ENCODE measurements at regions not wholly inside any gene's neighbourhood (a gene's known extent, or its start where the extent isn't known, plus 50 kb on each side); places are given as distances from the start of the nearest gene placed in this dataset.

DNA sequence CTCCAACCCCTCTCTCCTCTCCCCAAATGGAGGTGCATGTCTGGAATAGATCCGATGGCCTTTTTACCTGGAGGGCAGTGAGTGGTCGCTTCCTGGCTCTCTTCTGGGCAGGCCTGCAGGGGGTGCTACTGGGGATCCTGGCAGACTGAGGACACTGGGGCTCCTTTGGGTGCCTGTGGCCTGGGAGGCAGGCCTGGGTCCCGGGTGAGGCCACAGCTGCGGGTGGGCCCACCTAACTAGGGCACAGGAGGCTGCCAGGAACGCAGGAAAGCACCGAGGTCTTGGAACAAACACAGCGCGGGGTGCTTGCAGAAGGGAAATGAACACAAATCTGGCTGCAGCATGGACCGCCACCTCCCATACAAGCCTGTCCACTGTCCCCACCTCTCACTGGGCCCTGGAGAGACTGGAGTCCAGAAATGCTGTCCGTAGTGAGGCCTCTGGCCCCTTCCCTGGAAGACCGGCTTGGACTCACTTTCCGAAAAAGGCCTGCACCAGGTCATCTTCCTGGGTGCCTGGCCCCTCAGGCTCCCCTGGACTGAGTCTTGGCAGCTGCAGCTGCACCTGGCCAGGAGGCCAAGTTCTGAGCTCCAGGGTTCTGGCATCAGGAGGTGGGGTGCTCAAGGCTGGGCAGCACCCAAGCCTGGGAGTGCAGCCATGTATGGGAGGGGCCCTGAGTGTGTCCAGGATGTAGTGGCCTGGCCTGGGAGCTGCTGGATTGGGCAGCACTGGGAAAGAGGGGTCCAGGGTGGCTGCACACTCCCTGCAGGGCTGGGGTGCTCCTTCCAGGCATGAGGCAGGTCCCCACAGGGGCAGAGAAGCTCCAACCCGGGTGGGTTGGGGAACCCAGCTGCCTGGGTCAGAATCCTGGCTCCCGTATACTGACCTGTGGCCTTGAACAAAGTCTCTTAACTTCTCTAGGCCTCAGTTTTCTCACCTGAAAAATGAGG lies 195.1 kb downstream of the IRF8 start:
- DNase-seq, result no peak
- Mint-ChIP-seq H3K36me3 (no peaks in the 10 kb centered on the region), H3K9me3 (no peaks in the 10 kb centered on the region), H3K27ac (no peak overlapping the region), H3K27me3 (no peaks in the 10 kb centered on the region), H3K4me3 (no peak overlapping the region), H3K4me1 (ENCODE audit: low read depth) (no peaks in the 10 kb centered on the region)
- ChIA-PET CTCF (no interaction called here), POLR2A (no interaction called here)
- intact Hi-C loops (cut with micrococcal nuclease), result no loop called here

DNA sequence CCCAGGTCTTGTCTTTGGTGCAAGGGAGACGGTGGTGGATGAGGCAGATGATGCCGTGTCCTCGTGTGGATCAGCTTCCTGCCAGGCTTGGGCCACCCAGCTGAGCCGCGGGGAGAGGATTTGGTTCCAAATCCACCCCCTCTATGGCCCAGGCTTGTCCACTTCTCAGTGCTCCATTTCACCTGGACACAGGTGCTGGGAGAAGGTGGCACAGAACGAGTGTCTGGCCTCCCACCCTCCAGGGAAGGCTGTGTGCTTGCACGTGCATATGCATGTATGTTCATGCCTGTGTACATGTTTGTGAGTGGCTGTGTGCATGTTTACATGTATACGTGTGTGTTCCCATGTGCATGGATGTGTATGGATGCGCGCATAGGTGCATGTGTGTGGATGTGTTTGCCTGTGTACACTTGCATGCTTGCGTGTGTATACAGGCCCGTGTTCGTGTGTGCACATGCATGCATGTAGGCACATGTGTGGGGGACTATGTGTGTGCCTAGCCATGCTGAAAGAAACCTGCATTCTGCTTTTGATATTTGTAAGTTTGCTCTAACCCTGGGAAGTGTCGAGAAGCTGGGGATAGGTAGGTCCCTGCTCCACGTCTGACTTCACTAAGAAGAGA lies 196.3 kb downstream of the IRF8 start:
- no peak for DNase-seq
- no peak overlapping the region for H3K27ac Mint-ChIP-seq

DNA sequence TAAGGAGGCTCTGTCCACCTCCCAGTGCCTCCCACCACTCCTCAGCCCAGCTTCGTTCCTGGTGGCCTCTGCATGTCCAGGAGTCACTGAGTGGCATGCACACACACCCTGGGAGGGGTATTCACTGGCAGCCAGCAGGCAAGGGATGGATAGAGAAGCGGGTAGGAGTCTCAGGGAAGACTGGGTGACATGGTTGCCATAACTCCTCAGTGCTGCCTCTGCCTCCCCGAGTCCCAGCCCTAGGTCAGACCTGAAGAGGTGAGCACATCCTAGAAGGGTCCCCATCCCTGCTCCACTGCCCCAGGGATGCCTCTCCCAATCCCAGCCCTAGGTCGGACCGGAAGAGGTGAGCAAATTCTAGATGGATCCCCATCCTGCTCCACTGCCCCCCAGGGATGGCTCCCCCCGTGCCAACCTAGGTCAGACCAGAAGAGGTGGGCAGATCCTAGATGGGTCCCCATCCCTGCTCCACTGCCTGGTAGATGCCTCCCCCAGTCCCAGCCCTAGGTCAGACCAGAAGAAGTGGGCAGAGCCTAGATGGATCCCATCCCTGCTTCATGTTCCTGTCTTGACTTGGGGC lies 197.0 kb downstream of the IRF8 start:
- ChIA-PET CTCF (no interaction called here), POLR2A (no interaction called here)
- Mint-ChIP-seq H3K36me3 (no peaks in the 10 kb centered on the region), H3K27ac (no peak overlapping the region), H3K9me3 (no peaks in the 10 kb centered on the region), H3K27me3 (no peaks in the 10 kb centered on the region), H3K4me3 (no peak overlapping the region), H3K4me1 (ENCODE audit: low read depth) (no peaks in the 10 kb centered on the region)
- intact Hi-C loops (cut with micrococcal nuclease), result no loop called here
- no peak for DNase-seq

More for the DNA sequence above, 196.3 kb downstream of the IRF8 start:
- H3K27me3 Mint-ChIP-seq, result no peaks in the 10 kb centered on the region
- CTCF ChIA-PET, result no interaction called here
- H3K4me3 Mint-ChIP-seq, result no peak overlapping the region
- no peaks in the 10 kb centered on the region for H3K4me1 Mint-ChIP-seq (ENCODE audit: low read depth)
- intact Hi-C loops (cut with micrococcal nuclease), result no loop called here
- H3K9me3 Mint-ChIP-seq, result no peaks in the 10 kb centered on the region
- POLR2A ChIA-PET, result no interaction called here
- no peaks in the 10 kb centered on the region for H3K36me3 Mint-ChIP-seq

DNA sequence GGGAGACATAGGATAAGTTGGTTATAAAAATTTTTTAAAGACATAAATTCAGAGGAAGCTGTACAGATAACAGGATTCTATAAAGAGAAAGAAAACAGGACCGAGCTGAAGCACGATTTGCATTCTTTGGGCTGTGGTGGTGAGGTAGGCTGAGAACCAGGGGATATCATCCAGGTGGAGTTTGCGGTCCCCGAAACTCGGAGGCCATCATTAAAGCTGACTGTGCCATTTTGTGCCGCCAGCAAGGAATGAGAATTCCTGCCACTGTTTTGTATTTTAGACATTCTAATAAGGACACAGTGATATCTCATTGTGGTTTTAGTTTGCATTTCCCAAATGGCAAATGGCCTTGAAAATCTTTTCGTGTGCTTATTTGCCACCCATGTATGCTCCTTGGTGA lies 197.9 kb downstream of the IRF8 start:
- Mint-ChIP-seq H3K4me1 (ENCODE audit: low read depth) (no peaks in the 10 kb centered on the region), H3K27ac (no peak overlapping the region), H3K9me3 (no peaks in the 10 kb centered on the region), H3K36me3 (no peaks in the 10 kb centered on the region), H3K27me3 (no peaks in the 10 kb centered on the region), H3K4me3 (no peak overlapping the region)
- POLR2A ChIA-PET, result no interaction called here
- CTCF ChIA-PET, result no interaction called here
- intact Hi-C loops (cut with micrococcal nuclease), result no loop called here
- no peak for DNase-seq

DNA sequence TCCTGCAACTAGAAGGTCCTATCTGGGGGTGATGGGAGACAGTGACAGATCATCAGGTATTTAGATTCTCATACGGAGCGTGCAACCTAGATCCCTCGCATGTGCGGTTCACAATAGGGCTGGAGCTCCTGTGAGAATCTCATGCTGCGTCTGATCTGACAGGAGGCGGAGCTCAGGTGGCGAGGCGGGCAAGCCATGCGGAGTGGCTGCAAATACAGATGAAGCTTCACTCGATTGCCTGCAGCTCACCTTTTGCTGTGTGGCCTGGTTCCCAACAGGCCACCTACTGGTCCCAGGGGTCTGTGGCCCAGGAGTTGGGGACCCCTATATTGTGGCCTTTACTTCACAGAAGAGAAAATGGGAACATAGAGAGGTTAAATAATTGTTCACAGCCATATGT lies 200.4 kb downstream of the IRF8 start:
- intact Hi-C loops (cut with micrococcal nuclease), result no loop called here
- H3K9me3 Mint-ChIP-seq, result no peaks in the 10 kb centered on the region
- H3K27me3 Mint-ChIP-seq, result no peaks in the 10 kb centered on the region
- DNase-seq, result no peak
- H3K36me3 Mint-ChIP-seq, result no peaks in the 10 kb centered on the region
- no peaks in the 10 kb centered on the region for H3K4me1 Mint-ChIP-seq (ENCODE audit: low read depth)
- ChIA-PET CTCF (no interaction called here), POLR2A (interaction anchor here (0.6 kb wide), 1 partner anchor 331 kb away, joined by 3 read pairs; no protein-coding TSS in a partner anchor)
- no peak overlapping the region for H3K27ac Mint-ChIP-seq
- no peak overlapping the region for H3K4me3 Mint-ChIP-seq

DNA sequence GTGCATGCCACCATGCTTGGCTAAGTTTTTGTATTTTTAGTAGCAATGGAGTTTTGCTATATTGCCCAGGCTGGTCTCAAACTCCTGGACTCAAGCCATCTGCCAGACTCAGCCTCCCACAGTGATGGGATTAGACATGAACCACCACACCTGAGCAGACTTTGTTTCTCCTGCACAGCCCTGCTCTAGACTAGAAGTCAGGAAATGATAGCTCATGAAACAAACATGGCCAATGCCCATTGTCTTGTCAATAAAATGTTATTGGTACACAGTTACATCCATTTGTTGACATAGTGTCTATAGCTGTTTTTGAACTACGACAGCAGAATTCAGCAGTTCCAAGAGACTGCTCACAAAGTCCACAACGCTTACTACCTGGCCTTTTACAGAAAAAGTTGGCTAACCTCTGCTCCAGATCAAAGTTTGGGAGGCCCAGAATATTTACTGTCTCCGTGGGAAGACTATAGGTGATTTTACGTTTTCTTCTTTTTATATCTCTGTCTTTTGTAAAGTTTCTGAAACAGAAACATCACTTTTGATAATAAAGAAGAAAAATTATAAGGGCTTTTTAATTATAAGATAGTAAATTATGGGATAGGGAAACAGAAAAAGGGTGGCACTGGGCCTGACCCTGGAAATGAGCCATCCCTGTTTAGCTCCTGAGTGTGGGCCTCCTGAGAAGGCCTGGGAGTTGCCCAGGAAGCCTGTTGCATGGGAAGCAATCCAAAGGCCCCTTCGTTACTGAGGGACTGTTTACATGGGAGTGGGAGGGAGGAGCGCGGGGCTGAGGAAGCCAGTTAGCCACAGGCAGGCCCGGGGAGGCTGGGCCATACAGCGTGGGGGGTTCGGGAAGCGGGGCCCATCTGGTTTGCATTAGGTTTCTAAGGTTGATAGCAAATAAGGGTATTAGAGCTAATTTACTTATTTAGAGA lies 201.5 kb downstream of the IRF8 start:
- Mint-ChIP-seq H3K9me3 (no peaks in the 10 kb centered on the region), H3K4me3 (no peak overlapping the region), H3K36me3 (no peaks in the 10 kb centered on the region), H3K4me1 (ENCODE audit: low read depth) (no peaks in the 10 kb centered on the region), H3K27ac (no peak overlapping the region), H3K27me3 (no peaks in the 10 kb centered on the region)
- CTCF ChIA-PET, result no interaction called here
- intact Hi-C loops (cut with micrococcal nuclease), result no loop called here
- POLR2A ChIA-PET, result interaction anchor here (0.6 kb wide), 1 partner anchor 332 kb away, joined by 3 read pairs; no protein-coding TSS in a partner anchor
- no peak for DNase-seq

DNA sequence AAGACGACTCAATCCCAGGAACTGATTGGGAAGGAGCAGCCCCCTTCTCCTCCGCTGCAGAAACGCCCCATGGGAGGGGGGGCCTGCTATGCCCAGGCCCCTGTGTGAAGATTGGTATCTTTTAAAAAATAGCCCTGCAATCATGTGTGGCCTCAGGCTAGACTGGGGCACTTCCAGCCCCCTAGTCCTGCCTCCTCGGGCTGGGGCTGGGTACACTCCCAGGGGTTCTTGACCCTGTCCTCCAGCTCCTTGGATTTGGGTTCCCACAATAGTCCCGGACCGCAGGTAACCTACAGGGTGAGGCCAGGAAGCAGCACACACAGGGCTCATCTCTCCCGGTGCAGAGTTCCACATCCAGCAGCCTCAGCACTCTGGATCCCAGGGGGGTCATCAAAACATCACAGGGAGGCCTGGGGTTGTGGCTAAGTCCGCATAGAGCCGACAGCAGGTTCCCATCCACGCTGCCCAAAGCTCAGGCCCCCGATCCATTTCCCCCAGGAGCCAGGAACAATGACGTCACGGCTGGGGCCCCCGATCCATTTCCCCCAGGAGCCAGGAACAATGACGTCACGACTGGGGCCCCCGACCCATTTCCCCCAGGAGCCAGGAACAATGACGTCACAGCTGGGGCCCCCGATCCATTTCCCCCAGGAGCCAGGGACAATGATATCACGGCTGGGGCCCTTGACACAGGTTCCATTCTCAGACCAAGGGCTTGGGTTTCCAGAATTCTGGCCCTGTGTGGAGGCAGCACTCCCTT lies 202.4 kb downstream of the IRF8 start:
- H3K27me3 Mint-ChIP-seq, result no peaks in the 10 kb centered on the region
- H3K36me3 Mint-ChIP-seq, result no peaks in the 10 kb centered on the region
- no peaks in the 10 kb centered on the region for H3K4me1 Mint-ChIP-seq (ENCODE audit: low read depth)
- intact Hi-C loops (cut with micrococcal nuclease), result no loop called here
- DNase-seq, result no peak
- H3K9me3 Mint-ChIP-seq, result no peaks in the 10 kb centered on the region
- ChIA-PET CTCF (no interaction called here), POLR2A (no interaction called here)
- H3K27ac Mint-ChIP-seq, result no peak overlapping the region
- H3K4me3 Mint-ChIP-seq, result no peak overlapping the region

DNA sequence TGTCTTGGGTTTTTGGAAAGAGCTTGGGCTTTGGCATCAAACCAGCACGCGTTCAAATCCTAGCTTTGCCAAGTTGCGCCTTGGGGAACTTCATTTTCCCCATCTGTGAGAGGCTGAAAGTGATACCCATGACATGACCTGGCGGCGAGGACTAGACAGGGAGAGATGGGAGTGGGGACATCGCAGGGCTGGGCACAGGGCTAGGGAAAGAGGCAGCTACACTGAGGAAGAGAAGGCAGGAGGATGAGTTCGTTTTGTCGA lies 202.9 kb downstream of the IRF8 start:
- Mint-ChIP-seq H3K27ac (no peak overlapping the region), H3K9me3 (no peaks in the 10 kb centered on the region), H3K27me3 (no peaks in the 10 kb centered on the region), H3K4me3 (no peak overlapping the region), H3K36me3 (no peaks in the 10 kb centered on the region), H3K4me1 (ENCODE audit: low read depth) (no peaks in the 10 kb centered on the region)
- intact Hi-C loops (cut with micrococcal nuclease), result no loop called here
- ChIA-PET POLR2A (no interaction called here), CTCF (no interaction called here)
- no peak for DNase-seq

DNA sequence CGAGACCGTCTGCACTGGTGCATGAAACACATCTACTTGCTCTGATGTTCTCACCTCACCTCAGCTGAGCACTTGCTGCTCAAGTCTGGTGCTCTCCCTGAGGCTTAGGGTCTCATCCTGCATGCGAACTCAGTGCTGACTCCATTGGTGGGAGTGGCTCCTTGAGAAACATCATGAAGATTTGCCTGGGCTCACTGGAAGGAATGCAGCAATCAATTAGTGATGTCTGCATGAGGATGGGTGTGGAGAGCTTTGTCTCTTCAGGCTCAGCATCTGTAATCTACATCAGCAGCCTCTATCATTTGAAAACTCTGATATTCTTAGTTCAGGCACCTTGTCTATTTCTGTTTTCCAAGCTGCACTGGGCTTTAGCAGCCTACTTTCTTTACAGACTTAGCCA lies 204.4 kb downstream of the IRF8 start:
- no peaks in the 10 kb centered on the region for H3K9me3 Mint-ChIP-seq

DNA sequence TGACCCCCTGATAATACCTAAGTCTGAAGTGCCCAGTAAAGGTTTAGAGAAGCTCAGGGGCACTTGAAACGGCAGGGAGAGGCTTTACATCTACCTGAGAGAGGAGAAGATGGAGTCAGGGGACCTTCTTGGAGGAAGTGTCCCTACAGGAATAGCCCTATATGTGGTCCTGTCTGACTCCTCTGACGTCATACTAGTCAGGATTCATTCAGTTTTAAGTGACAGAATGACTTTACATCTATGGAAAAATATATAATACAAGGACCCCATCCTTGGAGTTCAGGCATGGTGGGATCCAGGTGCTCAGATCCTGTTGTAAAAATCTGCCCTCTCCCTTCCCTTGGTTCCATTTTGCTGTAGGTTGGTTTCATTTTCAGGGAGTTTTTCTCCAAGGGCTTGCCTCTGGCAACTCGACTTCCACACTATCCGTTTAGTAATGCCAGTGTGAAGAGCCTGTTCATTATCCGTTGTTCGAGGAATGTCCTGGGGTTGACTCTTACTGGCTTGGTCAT lies 205.6 kb downstream of the IRF8 start:
- POLR2A ChIA-PET, result no interaction called here
- no peak for DNase-seq
- H3K27ac Mint-ChIP-seq, result no peak overlapping the region
- H3K27me3 Mint-ChIP-seq, result no peaks in the 10 kb centered on the region
- no peak overlapping the region for H3K4me3 Mint-ChIP-seq
- H3K4me1 Mint-ChIP-seq (ENCODE audit: low read depth), result no peaks in the 10 kb centered on the region
- H3K36me3 Mint-ChIP-seq, result no peaks in the 10 kb centered on the region
- CTCF ChIA-PET, result no interaction called here
- H3K9me3 Mint-ChIP-seq, result no peaks in the 10 kb centered on the region
- intact Hi-C loops (cut with micrococcal nuclease), result no loop called here

More for the DNA sequence above, 204.4 kb downstream of the IRF8 start:
- DNase-seq, result no peak
- H3K36me3 Mint-ChIP-seq, result no peaks in the 10 kb centered on the region
- H3K27ac Mint-ChIP-seq, result no peak overlapping the region
- ChIA-PET POLR2A (no interaction called here), CTCF (no interaction called here)
- no peak overlapping the region for H3K4me3 Mint-ChIP-seq
- H3K27me3 Mint-ChIP-seq, result no peaks in the 10 kb centered on the region
- intact Hi-C loops (cut with micrococcal nuclease), result no loop called here
- H3K4me1 Mint-ChIP-seq (ENCODE audit: low read depth), result no peaks in the 10 kb centered on the region

DNA sequence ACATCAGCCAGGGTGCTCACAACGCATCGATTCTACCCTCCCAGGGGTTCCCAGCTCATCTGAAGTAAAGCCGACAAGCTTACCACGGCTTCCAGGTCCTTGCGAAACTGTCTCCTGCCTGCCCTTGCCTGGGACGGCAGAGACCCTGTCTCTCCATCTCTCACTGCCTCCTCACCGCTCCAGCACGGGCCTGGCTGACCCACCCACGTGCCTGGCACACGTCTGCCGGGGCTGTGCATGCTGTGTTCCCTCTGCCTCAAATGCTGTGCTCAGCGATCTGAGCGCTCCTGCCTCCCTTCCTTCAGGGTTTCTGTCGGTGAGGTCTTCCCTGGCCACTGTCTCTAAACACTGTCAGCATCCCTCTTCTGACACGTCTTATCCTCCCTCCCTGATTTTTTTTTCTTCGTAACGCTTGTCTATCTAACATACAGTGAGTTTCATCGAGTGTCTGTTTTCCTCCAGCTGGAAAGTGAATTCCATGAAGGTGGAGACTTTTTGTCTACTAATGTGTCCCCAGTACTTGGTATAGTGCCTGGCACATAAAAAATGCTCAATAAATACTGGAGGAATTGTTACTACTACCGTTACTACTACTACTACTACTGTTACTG lies 208.4 kb downstream of the IRF8 start:
- Mint-ChIP-seq H3K36me3 (no peaks in the 10 kb centered on the region), H3K4me1 (ENCODE audit: low read depth) (no peaks in the 10 kb centered on the region), H3K4me3 (no peak overlapping the region), H3K9me3 (no peaks in the 10 kb centered on the region), H3K27ac (no peak overlapping the region), H3K27me3 (peaks cover 2% of the 10 kb centered on the region)
- intact Hi-C loops (cut with micrococcal nuclease), result no loop called here
- DNase-seq, result no peak
- ChIA-PET POLR2A (no interaction called here), CTCF (no interaction called here)
